ENCODE measurements at regions not wholly inside any gene's neighbourhood (a gene's known extent, or its start where the extent isn't known, plus 50 kb on each side); places are given as distances from the start of the nearest gene placed in this dataset.

GRCh38 chr7:116614499-116615262 lies 57.3 kb upstream of the MET start:
- POLR2A ChIA-PET = no interaction called here
- CTCF ChIA-PET = no interaction called here
- H3K4me3 ChIP-seq (ENCODE audit: low read depth in 2 of 2, low read length in 2 of 2) = no peak overlapping the region
- no peak overlapping the region for H3K27ac ChIP-seq (ENCODE audit: low read length)
- no peak for TF ChIP-seq SIN3A (IDR thresholded peaks at IDR 0.05; ENCODE audit: borderline replicate concordance, insufficient read depth, low read depth, low read length)
- TF ChIP-seq TCF7L2 (IDR thresholded peaks at IDR 0.05; ENCODE audit: low read depth, low read length) = no peak
- TF ChIP-seq REST (IDR thresholded peaks at IDR 0.05; ENCODE audit: insufficient read depth in 1 of 2, low read depth in 2 of 2, low read length in 1 of 2) = no peak
- TF ChIP-seq CTCF (IDR thresholded peaks at IDR 0.05) = no peak
- DNase-seq (ENCODE audit: low read depth, low spot score) (no peak), ATAC-seq (no peak)
- H3K36me3 ChIP-seq (ENCODE audit: control insufficient read depth, insufficient read depth, low read length) = no peaks in the 10 kb centered on the region
- H3K9me3 ChIP-seq (ENCODE audit: control insufficient read depth, insufficient read depth, low read depth, low read length) = no peaks in the 10 kb centered on the region
- no TSS peak for BruUV-seq (replicated peaks)
- H3K4me1 ChIP-seq (ENCODE audit: control insufficient read depth, insufficient read depth, low read length) = no peaks in the 10 kb centered on the region; the same call in 1 of the 2 replicates
- intact Hi-C loops (cut with micrococcal nuclease; ENCODE audit: unreplicated experiment) = no loop called here
- no peaks in the 10 kb centered on the region for H3K27me3 ChIP-seq (ENCODE audit: control insufficient read depth, insufficient read depth, low read length)
- in situ Hi-C loops (cut with HindIII; ENCODE audit: low pct_unique_long_range_greater_than_20kb, low sequenced_read_pairs) = no loop called here

GRCh38 chr7:116616555-116617059 lies 55.4 kb upstream of the MET start:
- BruUV-seq (replicated peaks) = no TSS peak
- no peak overlapping the region for H3K27ac ChIP-seq (ENCODE audit: low read length)
- TF ChIP-seq TCF7L2 (IDR thresholded peaks at IDR 0.05; ENCODE audit: low read depth, low read length) = no peak
- TF ChIP-seq SIN3A (IDR thresholded peaks at IDR 0.05; ENCODE audit: borderline replicate concordance, insufficient read depth, low read depth, low read length) = no peak
- no peak for TF ChIP-seq REST (IDR thresholded peaks at IDR 0.05; ENCODE audit: insufficient read depth in 1 of 2, low read depth in 2 of 2, low read length in 1 of 2)
- no peak for TF ChIP-seq POLR2AphosphoS5 (IDR thresholded peaks at IDR 0.05; ENCODE audit: low read depth, low read length)
- TF ChIP-seq CTCF (IDR thresholded peaks at IDR 0.05) = no peak
- no peaks in the 10 kb centered on the region for H3K36me3 ChIP-seq (ENCODE audit: control insufficient read depth, insufficient read depth, low read length)
- H3K4me1 ChIP-seq (ENCODE audit: control insufficient read depth, insufficient read depth, low read length) = no peaks in the 10 kb centered on the region; the same call in 1 of the 2 replicates
- peak; percentile 41; the same call in 1 of the 2 replicates for ATAC-seq
- ChIA-PET CTCF (no interaction called here), POLR2A (no interaction called here)
- H3K4me3 ChIP-seq (ENCODE audit: low read depth in 2 of 2, low read length in 2 of 2) = no peak overlapping the region
- in situ Hi-C loops (cut with HindIII; ENCODE audit: low pct_unique_long_range_greater_than_20kb, low sequenced_read_pairs) = no loop called here
- H3K27me3 ChIP-seq (ENCODE audit: control insufficient read depth, insufficient read depth, low read length) = no peaks in the 10 kb centered on the region
- no peaks in the 10 kb centered on the region; the same call in 1 of the 2 replicates for H3K9me3 ChIP-seq (ENCODE audit: control insufficient read depth, insufficient read depth, low read depth, low read length)
- no peak for DNase-seq (ENCODE audit: low read depth, low spot score)
- intact Hi-C loops (cut with micrococcal nuclease; ENCODE audit: unreplicated experiment) = no loop called here

All from Panc1 (cell line).